ENCODE measurements at regions not wholly inside any gene's neighbourhood (a gene's known extent, or its start where the extent isn't known, plus 50 kb on each side); places are given as distances from the start of the nearest gene placed in this dataset.

GRCh38 chr5:161757223-161757622, 71.7 kb downstream of the GABRA6 start:
- TF ChIP-seq CTCF (IDR thresholded peaks at IDR 0.05) (no peak), EZH2phosphoT487 (IDR thresholded peaks at IDR 0.05) (no peak), EZH2 (IDR thresholded peaks at IDR 0.05) (no peak)

Measured in neural progenitor cell (in vitro differentiated cells).